ENCODE measurements at regions not wholly inside any gene's neighbourhood (a gene's known extent, or its start where the extent isn't known, plus 50 kb on each side); places are given as distances from the start of the nearest gene placed in this dataset.

- no peak for DNase-seq
- Histone ChIP-seq H3K4me1 (ENCODE audit: insufficient read depth, low read length) (no peaks in the 10 kb centered on the region), H3K4me2 (ENCODE audit: insufficient read depth, low read length) (no peak overlapping the region), H2AFZ (ENCODE audit: low read depth, low read length) (no peak overlapping the region), H3K36me3 (ENCODE audit: insufficient read depth, low read length) (no peaks in the 10 kb centered on the region), H3K27ac (ENCODE audit: low read length) (no peak overlapping the region), H3K4me3 (ENCODE audit: low read depth in 1 of 2, low read length in 2 of 2) (no peak overlapping the region), H3K9ac (ENCODE audit: low read depth, low read length) (no peak overlapping the region), H4K20me1 (ENCODE audit: insufficient read depth, low read length) (no peaks in the 10 kb centered on the region), H3K9me3 (ENCODE audit: insufficient read depth, low read length, severe bottlenecking) (no peaks in the 10 kb centered on the region), H3K79me2 (ENCODE audit: insufficient read depth, low read length) (no peaks in the 10 kb centered on the region), H3K27me3 (ENCODE audit: insufficient read depth, low read length, poor library complexity) (no peaks in the 10 kb centered on the region)
- no peak for ATAC-seq (ENCODE audit: insufficient read depth, low read depth)
- TF ChIP-seq EZH2 (IDR thresholded peaks at IDR 0.05; ENCODE audit: borderline replicate concordance, low read depth, low read length, severe bottlenecking) (no peak), CTCF (IDR thresholded peaks at IDR 0.05; ENCODE audit: borderline replicate concordance, extremely low read depth, low read length, poor library complexity, severe bottlenecking) (no peak)
These were observed 170.2 kb downstream of the THBS2 start for GRCh38 chr6:169083508-169083874.

- Histone ChIP-seq H3K9ac (ENCODE audit: low read depth, low read length) (no peak overlapping the region), H3K27ac (ENCODE audit: low read length) (no peak overlapping the region), H3K36me3 (ENCODE audit: insufficient read depth, low read length) (no peaks in the 10 kb centered on the region), H3K79me2 (ENCODE audit: insufficient read depth, low read length) (no peaks in the 10 kb centered on the region), H2AFZ (ENCODE audit: low read depth, low read length) (no peak overlapping the region), H3K4me1 (ENCODE audit: insufficient read depth, low read length) (no peaks in the 10 kb centered on the region), H3K4me2 (ENCODE audit: insufficient read depth, low read length) (no peak overlapping the region), H4K20me1 (ENCODE audit: insufficient read depth, low read length) (no peaks in the 10 kb centered on the region), H3K9me3 (ENCODE audit: insufficient read depth, low read length, severe bottlenecking) (no peaks in the 10 kb centered on the region), H3K27me3 (ENCODE audit: insufficient read depth, low read length, poor library complexity) (no peaks in the 10 kb centered on the region), H3K4me3 (ENCODE audit: low read depth in 1 of 2, low read length in 2 of 2) (no peak overlapping the region)
- TF ChIP-seq EZH2 (IDR thresholded peaks at IDR 0.05; ENCODE audit: borderline replicate concordance, low read depth, low read length, severe bottlenecking) = no peak
- no peak for TF ChIP-seq CTCF (IDR thresholded peaks at IDR 0.05; ENCODE audit: borderline replicate concordance, extremely low read depth, low read length, poor library complexity, severe bottlenecking)
- ATAC-seq (ENCODE audit: insufficient read depth, low read depth) (no peak), DNase-seq (no peak)
These were observed 170.7 kb downstream of the THBS2 start for GRCh38 chr6:169082817-169083507.

- Histone ChIP-seq H3K9ac (ENCODE audit: low read depth, low read length) (no peak overlapping the region), H2AFZ (ENCODE audit: low read depth, low read length) (no peak overlapping the region), H3K4me3 (ENCODE audit: low read depth in 1 of 2, low read length in 2 of 2) (no peak overlapping the region), H3K4me1 (ENCODE audit: insufficient read depth, low read length) (no peaks in the 10 kb centered on the region), H3K4me2 (ENCODE audit: insufficient read depth, low read length) (no peak overlapping the region), H4K20me1 (ENCODE audit: insufficient read depth, low read length) (no peaks in the 10 kb centered on the region), H3K79me2 (ENCODE audit: insufficient read depth, low read length) (no peaks in the 10 kb centered on the region), H3K9me3 (ENCODE audit: insufficient read depth, low read length, severe bottlenecking) (no peaks in the 10 kb centered on the region), H3K27ac (ENCODE audit: low read length) (no peak overlapping the region), H3K36me3 (ENCODE audit: insufficient read depth, low read length) (no peaks in the 10 kb centered on the region), H3K27me3 (ENCODE audit: insufficient read depth, low read length, poor library complexity) (no peaks in the 10 kb centered on the region)
- ATAC-seq (ENCODE audit: insufficient read depth, low read depth) (no peak), DNase-seq (no peak)
- no peak for TF ChIP-seq CTCF (IDR thresholded peaks at IDR 0.05; ENCODE audit: borderline replicate concordance, extremely low read depth, low read length, poor library complexity, severe bottlenecking)
- no peak for TF ChIP-seq EZH2 (IDR thresholded peaks at IDR 0.05; ENCODE audit: borderline replicate concordance, low read depth, low read length, severe bottlenecking)
These were observed 171.6 kb downstream of the THBS2 start for GRCh38 chr6:169082093-169082492.
